ENCODE measurements at regions not wholly inside any gene's neighbourhood (a gene's known extent, or its start where the extent isn't known, plus 50 kb on each side); places are given as distances from the start of the nearest gene placed in this dataset.

- ATAC-seq (no peak), DNase-seq (no peak)
- 63 to 66% methylated on average over 6 of the region's 6 CpGs for WGBS, 2 donors
- Histone ChIP-seq H3K27me3 (no peaks in the 10 kb centered on the region), H3K9me3 (no peaks in the 10 kb centered on the region), H3K27ac (no peak overlapping the region), H3K4me1 (no peaks in the 10 kb centered on the region), H3K4me3 (no peak overlapping the region), H3K36me3 (no peaks in the 10 kb centered on the region)
- intact Hi-C loops (cut with DNase I), result no loop called here
- TF ChIP-seq, protein P1, sequence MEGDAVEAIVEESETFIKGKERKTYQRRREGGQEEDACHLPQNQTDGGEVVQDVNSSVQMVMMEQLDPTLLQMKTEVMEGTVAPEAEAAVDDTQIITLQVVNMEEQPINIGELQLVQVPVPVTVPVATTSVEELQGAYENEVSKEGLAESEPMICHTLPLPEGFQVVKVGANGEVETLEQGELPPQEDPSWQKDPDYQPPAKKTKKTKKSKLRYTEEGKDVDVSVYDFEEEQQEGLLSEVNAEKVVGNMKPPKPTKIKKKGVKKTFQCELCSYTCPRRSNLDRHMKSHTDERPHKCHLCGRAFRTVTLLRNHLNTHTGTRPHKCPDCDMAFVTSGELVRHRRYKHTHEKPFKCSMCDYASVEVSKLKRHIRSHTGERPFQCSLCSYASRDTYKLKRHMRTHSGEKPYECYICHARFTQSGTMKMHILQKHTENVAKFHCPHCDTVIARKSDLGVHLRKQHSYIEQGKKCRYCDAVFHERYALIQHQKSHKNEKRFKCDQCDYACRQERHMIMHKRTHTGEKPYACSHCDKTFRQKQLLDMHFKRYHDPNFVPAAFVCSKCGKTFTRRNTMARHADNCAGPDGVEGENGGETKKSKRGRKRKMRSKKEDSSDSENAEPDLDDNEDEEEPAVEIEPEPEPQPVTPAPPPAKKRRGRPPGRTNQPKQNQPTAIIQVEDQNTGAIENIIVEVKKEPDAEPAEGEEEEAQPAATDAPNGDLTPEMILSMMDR (IDR thresholded peaks at IDR 0.05), result no peak
Observed at GRCh38 chr5:83785176-83785668, 64.6 kb upstream of the HAPLN1 start.

- H3K4me3 ChIP-seq, result no peak overlapping the region
- DNase-seq, result no peak
- H3K27ac ChIP-seq, result no peak overlapping the region
- peaks cover 0 to 13% (median 0%) of the 10 kb centered on the region in 9 donors for H3K4me1 ChIP-seq
- ATAC-seq, result no peak
- 74 to 82% methylated on average over 3 of the region's 3 CpGs for WGBS, 2 donors
- intact Hi-C loops (cut with DNase I), result no loop called here
- H3K36me3 ChIP-seq, result no peaks in the 10 kb centered on the region
- TF ChIP-seq, protein P1 (IDR thresholded peaks at IDR 0.05), result no peak
- no peaks in the 10 kb centered on the region for H3K9me3 ChIP-seq
- no peaks in the 10 kb centered on the region for H3K27me3 ChIP-seq
Observed at GRCh38 chr5:83780699-83781350, 60.2 kb upstream of the HAPLN1 start.

GRCh38 chr5:83777856-83778255 is 57.2 kb upstream of the HAPLN1 start:
- Histone ChIP-seq H3K27me3 (no peaks in the 10 kb centered on the region), H3K9me3 (no peaks in the 10 kb centered on the region), H3K36me3 (no peaks in the 10 kb centered on the region), H3K4me3 (no peak overlapping the region), H3K4me1 (peaks cover 0 to 13% (median 0%) of the 10 kb centered on the region in 9 donors), H3K27ac (no peak overlapping the region)
- intact Hi-C loops (cut with DNase I), result no loop called here
- TF ChIP-seq, protein P1 (IDR thresholded peaks at IDR 0.05), result no peak
- DNase-seq (no peak), ATAC-seq (no peak)

DNA sequence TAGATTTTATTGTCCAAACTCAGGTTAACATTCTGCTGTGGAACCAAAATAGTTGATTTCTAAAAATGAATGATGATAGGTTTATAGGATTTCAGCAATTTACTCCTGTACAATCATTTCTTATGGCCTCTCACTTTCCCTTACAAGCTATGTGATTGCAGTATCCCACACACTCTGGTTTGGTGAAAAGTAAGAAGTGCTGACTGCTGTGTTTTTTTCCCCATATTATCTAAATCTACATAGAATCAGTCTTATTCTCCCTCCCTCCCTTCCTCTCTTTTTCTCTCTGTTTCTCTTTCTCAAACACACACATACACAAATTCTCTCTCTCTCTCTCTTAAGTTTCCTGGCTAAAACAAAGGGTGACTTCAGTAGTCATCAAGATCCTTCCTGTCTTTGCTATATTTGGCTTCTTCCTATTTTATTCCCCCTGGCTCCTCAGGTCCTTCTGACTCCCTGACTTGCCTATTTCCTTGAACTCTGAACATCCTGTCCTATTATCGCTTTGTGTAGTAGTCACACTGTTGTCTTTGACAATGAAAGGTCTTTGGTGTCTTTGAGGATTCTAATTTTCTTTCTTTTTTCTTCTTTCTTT is 55.9 kb upstream of the HAPLN1 start:
- Histone ChIP-seq H3K27ac (no peak overlapping the region), H3K27me3 (no peaks in the 10 kb centered on the region), H3K36me3 (no peaks in the 10 kb centered on the region), H3K4me3 (no peak overlapping the region), H3K9me3 (no peaks in the 10 kb centered on the region), H3K4me1 (peaks cover 0 to 13% (median 0%) of the 10 kb centered on the region in 9 donors)
- peak in 1 of 8 donors; percentile 71 for ATAC-seq
- TF ChIP-seq, protein P1 (IDR thresholded peaks at IDR 0.05), result no peak
- 57 to 60% methylated on average over 1 of the region's 1 CpG for WGBS, 2 donors
- DNase-seq, result no peak
- intact Hi-C loops (cut with DNase I), result no loop called here

Measured in heart right ventricle (tissue), 16 donors.